ENCODE measurements at regions not wholly inside any gene's neighbourhood (a gene's known extent, or its start where the extent isn't known, plus 50 kb on each side); places are given as distances from the start of the nearest gene placed in this dataset.
"Not testable (repeated sequence)": the region's sequence is repeated elsewhere in the genome, so short reads cannot be mapped to it uniquely, and the experiment has no call there.

GRCh38 chr18:15164446-15164845, 416.5 kb downstream of the ANKRD30B start:
- TF ChIP-seq YY1 (IDR thresholded peaks at IDR 0.05); CTCF (IDR thresholded peaks at IDR 0.05; ENCODE audit: low read depth, low read length, missing input control): not testable (repeated sequence)

Data from liver (tissue), 2 donors.